ENCODE measurements at regions not wholly inside any gene's neighbourhood (a gene's known extent, or its start where the extent isn't known, plus 50 kb on each side); places are given as distances from the start of the nearest gene placed in this dataset.

DNA sequence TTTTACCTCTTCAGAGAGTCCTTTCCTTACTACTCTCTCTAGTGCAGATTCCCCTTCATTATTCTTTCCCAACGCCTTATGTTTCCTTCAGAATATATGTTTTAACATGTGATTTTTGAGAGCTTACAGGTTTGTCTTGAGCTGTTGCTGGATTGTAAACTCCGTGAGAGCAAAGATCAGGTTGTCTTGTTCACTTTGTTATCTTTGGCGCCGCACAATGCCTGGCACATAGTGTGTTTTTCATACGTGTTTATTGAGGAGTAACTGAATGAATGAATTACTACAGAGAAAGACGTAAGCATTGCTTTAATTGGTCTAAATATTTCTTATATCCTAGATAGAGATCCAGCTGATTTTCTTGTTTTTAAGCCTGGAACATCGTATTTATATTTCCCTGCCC is 80.5 kb upstream of the SLC4A4 start:
- DNase-seq (ENCODE audit: low read depth): no peak
- in situ Hi-C loops (cut with HindIII; ENCODE audit: low pct_unique_long_range_greater_than_20kb, low sequenced_read_pairs): no loop called here

DNA sequence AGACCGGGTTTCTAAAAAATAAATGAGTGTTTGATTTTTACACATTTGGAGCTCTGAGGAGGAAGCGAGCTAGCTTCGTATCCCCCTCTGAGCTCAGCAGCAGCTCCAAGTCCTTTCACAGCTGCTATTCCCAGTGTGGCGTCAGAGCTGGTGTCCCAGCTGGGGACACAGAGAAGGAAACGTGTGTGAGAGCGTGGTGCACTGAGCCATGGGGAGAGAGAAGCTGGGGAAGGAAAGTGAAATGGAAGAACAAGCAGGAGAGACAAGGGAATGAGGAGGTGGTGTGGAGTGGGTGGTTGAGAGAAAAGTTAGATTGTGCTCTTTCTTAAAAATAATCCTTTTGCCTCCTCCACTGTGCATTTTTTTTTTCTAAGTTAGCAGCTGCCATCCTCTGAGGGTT is 79.5 kb upstream of the SLC4A4 start:
- in situ Hi-C loops (cut with HindIII; ENCODE audit: low pct_unique_long_range_greater_than_20kb, low sequenced_read_pairs): no loop called here

DNA sequence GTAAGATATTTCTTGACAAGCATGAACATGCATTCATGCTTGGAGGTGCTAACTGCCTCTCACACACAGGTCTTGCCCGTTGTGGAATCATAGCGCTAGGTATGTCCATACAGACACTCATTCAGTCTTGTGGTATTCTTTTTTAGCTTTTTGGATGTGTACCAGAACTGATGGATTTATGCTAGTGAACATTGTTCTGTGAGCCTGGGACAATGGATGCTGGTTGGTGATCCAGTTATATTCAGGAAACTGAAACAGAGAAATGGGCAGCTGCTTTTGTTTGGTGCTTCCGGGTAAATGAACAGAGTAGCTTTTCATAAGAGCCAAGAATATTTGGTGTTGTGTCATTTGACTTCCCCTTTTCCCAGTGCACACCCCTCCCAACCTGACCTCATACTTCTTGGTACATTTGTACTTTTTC is 78.9 kb upstream of the SLC4A4 start:
- DNase-seq (ENCODE audit: low read depth): no peak
- in situ Hi-C loops (cut with HindIII; ENCODE audit: low pct_unique_long_range_greater_than_20kb, low sequenced_read_pairs): no loop called here

More for the DNA sequence above, 79.5 kb upstream of the SLC4A4 start:
- no peak for DNase-seq (ENCODE audit: low read depth)

DNA sequence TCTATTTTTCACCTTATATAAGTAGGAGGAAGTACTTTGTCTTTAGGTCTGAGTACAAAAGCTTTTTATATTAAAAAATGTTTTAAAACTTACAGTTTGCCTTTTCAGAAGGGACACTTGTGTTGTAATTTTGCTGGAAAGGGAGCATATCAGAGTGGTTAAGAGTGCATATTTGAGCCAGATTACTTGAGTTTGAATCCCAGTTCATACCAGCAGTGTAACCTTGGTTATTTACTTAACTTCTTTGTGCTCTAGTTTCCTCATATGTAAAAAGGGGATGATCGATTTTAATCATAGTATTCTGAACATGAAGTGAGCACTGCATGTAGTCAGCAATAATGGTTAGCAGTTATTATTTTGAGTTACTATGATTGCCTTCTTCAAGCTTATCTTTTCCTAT is 78.3 kb upstream of the SLC4A4 start:
- no peak for DNase-seq (ENCODE audit: low read depth)
- in situ Hi-C loops (cut with HindIII; ENCODE audit: low pct_unique_long_range_greater_than_20kb, low sequenced_read_pairs): no loop called here

DNA sequence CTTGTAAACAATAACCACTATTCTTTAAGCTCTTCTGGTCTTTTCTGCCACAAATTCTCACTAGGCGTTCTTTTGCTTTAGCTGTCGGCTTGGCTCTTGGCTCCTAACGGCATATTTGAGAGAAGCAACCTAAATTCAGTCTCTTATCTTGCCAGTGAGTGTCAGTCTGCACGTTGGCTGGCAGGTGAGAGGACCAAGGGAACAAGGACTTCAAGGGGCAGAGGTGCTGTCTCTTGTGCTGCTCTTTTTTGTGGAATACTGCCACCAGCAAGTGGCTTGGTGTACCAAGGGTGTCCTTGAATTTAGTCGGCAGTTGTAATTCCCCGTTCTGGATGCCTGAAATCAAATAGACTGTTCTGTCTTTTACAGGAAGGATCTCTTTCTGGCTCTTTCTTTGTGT is 77.8 kb upstream of the SLC4A4 start:
- in situ Hi-C loops (cut with HindIII; ENCODE audit: low pct_unique_long_range_greater_than_20kb, low sequenced_read_pairs): no loop called here

DNA sequence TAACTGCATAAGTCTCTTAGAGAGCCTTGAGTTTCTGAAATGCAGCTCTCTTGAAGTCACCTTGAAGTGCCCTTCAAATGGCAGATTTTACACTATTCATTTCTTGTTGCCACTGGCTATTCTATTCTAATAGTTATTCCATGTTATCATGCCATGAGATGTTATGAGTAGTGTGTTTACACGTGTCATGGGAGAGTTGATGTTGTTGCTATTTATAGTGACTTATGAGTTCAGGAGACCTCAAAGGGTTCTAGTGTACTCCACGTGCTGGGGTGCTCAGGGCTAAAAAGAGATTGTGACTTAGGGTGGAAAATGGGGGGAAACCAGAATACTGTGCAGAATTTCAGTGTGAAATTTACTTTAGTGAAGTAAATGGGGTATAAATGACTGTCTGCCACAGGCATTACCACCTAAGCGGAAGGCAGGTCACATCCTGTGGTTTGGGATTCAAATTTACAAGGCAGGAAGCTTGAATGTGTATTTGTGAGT is 77.1 kb upstream of the SLC4A4 start:
- no peak for DNase-seq (ENCODE audit: low read depth)
- in situ Hi-C loops (cut with HindIII; ENCODE audit: low pct_unique_long_range_greater_than_20kb, low sequenced_read_pairs): no loop called here

More for the DNA sequence above, 77.8 kb upstream of the SLC4A4 start:
- no peak for DNase-seq (ENCODE audit: low read depth)

DNA sequence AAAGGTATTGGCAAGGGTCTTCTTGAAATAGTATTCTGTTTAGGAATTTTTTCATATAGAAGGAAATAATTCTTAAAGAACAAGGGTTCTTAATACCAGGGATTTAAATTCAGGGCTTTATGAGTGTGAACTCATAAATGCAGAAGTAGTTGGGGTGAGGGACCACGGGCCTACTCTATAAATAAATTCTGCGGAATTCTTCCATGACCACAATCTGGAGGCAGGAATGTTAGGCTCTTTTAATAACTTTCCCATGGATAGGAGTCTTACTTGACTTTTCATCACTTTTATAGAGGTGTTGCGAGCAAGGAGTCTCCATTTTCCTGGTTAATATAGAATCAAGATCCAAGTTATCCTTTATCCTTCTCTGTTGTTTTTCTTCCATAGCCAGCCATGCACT is 76.7 kb upstream of the SLC4A4 start:
- DNase-seq (ENCODE audit: low read depth): no peak
- in situ Hi-C loops (cut with HindIII; ENCODE audit: low pct_unique_long_range_greater_than_20kb, low sequenced_read_pairs): no loop called here

DNA sequence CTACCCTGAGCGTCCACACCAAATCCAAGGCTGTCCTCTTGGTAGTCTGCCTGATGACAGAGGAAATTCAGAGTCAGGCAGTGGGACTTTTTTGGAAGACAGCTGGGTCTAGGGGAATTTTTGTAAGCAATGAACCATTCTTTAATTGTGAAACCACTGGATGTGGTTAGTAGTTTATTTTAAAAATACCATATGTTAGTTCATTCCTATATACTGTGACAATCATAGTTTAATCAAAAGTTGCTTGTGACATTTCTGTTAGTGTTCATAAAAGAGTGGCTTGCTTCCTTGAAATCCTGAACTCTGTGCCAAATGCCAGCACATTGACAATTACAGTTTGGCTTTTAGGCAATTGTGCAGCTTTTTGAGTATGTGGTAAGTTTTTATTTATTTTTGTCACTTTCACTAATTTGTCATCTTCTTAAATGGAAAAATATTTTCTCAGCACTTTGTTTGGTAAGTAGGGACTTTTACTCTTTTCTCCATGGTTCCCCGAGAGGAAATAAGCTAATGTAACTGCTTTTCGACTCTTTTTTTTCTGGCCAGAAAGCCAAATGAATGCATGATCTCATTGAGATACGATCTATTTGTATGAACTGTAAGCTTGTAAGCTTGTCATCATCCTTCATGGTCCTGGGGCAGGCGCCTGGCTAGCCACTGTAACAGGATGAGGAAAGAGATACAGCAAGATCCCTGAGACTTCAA is 72.6 kb upstream of the SLC4A4 start:
- in situ Hi-C loops (cut with HindIII; ENCODE audit: low pct_unique_long_range_greater_than_20kb, low sequenced_read_pairs): no loop called here
- DNase-seq (ENCODE audit: low read depth): peak; percentile 23

DNA sequence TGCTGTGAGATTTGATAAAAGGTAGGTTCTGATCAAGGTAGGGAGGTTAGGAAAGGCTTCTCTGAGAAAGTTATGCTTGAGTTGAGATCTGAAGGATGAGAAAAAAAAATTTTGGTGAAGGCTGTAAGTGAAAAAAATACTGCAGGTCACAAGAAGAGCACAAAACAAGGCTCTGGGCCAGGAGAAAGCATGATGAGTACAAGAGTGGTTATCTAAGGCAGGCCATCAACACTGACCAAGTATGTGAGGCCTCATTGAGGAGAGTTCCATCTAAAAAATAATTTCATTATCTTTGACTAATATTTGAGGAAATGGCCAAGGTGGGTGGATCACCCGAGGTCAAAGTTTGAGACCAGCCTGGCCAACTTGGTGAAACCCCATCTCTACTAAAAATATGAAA is 71.6 kb upstream of the SLC4A4 start:
- no peak for DNase-seq (ENCODE audit: low read depth)
- in situ Hi-C loops (cut with HindIII; ENCODE audit: low pct_unique_long_range_greater_than_20kb, low sequenced_read_pairs): no loop called here

DNA sequence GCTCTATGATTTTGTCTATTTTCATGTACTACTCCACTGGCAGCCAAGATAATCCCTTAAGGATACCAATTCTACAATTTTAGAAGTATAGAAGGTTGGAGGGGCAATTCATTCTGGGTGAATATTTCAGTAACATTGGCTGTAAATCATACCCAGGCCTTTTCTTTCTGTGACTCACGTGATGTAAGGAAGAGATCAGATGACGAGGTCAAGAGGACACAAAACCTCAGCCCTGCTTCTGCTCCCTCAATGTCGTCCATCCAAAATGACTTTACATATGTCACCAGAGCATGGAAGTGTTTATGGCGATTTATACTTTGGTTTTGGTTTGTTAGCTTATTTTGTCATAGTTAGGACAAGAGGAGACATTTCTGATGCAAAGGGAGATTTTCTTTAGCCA is 70.7 kb upstream of the SLC4A4 start:
- DNase-seq (ENCODE audit: low read depth): peak; percentile 18
- in situ Hi-C loops (cut with HindIII; ENCODE audit: low pct_unique_long_range_greater_than_20kb, low sequenced_read_pairs): no loop called here

DNA sequence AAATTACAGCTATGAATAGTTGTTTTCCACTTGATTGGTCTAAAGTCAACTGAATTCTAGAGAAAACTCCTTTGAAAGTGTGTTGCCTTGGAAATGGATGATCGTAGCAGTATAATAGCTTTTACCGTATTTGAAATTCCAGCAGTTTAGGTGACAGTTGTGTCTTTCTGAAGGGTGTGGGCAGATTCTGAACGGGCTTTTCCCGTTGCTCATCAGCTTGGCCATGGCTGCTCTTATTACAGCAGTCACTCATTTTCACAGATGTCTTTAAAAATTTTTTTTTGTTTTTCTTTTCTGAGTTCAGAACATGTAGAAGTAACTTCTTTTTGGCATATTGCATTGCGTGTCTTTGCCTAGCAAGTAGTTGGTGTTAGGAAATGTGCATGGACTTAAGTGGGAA is 69.6 kb upstream of the SLC4A4 start:
- DNase-seq (ENCODE audit: low read depth): no peak
- in situ Hi-C loops (cut with HindIII; ENCODE audit: low pct_unique_long_range_greater_than_20kb, low sequenced_read_pairs): no loop called here

DNA sequence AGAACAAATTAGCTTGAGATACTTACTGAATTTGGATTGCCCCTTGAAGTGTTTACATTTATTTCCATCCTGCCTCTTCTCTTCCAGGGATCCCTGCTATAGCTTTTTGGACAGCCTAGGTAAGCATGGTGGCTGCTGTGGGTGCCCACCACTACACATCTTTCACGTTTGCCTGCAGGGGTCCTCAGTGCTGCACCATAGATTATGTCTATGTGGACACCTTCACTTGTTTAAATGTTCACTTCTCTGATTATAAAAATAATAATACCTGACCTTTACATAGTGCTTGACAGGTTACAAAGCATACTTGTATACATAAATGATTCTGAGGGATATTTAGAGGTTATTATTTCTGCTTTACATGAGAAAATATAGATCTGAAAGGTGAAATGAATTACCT is 67.9 kb upstream of the SLC4A4 start:
- DNase-seq (ENCODE audit: low read depth): peak; percentile 16
- in situ Hi-C loops (cut with HindIII; ENCODE audit: low pct_unique_long_range_greater_than_20kb, low sequenced_read_pairs): no loop called here

DNA sequence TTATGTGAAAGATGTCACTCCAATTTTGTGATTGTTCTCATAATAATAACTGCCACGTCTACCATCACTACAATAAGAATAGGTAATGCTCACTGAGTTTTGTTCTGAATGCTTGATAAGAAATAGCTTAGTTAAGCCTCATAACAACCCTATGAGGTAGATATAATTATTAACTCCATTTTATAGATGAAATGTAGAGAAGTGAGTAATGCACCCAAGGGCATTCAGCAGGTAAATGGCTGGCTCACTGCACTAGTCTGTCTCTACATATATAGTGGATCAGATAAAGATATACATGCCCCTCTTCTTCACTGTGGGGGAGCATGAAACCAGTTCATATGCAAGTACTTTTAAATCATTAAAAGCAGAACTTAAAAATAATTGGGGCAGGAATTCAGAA is 65.8 kb upstream of the SLC4A4 start:
- DNase-seq (ENCODE audit: low read depth): no peak
- in situ Hi-C loops (cut with HindIII; ENCODE audit: low pct_unique_long_range_greater_than_20kb, low sequenced_read_pairs): no loop called here

DNA sequence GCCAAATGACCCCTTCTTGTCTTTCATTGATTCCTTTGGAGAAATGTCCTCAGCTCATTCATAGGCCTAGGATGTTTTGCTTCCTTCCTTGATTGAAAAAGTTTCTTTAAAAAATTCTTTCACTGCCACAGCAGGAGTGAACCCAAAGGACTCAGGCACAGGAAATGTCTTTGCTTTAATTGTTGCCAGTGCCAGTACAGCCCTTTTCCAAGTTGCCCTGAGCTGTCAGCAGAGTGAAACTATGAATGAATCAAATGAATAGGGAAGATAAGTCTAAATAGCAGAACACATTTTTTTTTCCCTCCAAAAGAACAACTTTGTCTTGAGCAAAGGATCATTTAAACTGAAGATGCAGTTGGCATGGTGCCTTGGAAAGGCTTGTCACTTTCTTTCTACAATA is 63.8 kb upstream of the SLC4A4 start:
- in situ Hi-C loops (cut with HindIII; ENCODE audit: low pct_unique_long_range_greater_than_20kb, low sequenced_read_pairs): no loop called here

DNA sequence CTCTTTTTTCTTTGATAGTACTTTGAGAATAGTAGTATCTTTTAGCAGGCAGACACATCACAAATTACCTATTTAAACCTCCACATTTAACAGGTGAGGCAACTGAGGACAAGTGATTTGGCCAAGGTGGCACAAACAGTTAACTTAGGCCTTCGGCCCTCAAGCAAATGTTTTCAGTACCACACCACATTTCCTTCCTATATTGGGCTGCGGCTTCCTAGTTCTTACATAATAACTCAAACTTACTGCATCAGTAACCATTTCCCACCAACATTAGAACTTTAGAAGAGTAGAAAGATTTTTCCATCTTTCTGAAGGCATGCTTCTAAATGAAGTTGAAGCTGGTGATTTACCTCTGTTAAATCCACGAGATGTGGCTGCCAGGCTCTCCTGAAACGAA is 63.2 kb upstream of the SLC4A4 start:
- in situ Hi-C loops (cut with HindIII; ENCODE audit: low pct_unique_long_range_greater_than_20kb, low sequenced_read_pairs): no loop called here

More for the DNA sequence above, 63.8 kb upstream of the SLC4A4 start:
- no peak for DNase-seq (ENCODE audit: low read depth)

DNA sequence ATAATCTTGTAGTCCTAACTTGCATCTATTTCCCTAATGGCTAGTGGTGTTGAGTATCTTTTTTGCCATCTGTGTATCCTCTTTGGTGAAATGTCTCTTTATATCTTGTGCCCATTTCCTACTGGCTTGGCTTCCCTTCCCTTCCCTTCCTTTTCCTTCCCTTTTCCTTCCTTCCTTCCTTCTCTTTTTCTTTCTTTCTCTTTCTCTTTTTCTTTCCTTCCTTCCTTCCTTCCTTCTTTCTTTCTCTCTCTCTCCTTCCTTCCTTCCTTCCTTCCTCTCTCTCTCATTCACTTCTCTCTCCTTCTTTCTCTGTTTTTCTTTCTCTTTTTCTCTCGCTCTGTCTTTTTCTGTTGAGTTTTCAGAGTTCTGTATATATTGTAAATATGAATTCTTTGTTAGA is 61.5 kb upstream of the SLC4A4 start:
- DNase-seq (ENCODE audit: low read depth): no peak
- in situ Hi-C loops (cut with HindIII; ENCODE audit: low pct_unique_long_range_greater_than_20kb, low sequenced_read_pairs): no loop called here

More for the DNA sequence above, 63.2 kb upstream of the SLC4A4 start:
- DNase-seq (ENCODE audit: low read depth): no peak

DNA sequence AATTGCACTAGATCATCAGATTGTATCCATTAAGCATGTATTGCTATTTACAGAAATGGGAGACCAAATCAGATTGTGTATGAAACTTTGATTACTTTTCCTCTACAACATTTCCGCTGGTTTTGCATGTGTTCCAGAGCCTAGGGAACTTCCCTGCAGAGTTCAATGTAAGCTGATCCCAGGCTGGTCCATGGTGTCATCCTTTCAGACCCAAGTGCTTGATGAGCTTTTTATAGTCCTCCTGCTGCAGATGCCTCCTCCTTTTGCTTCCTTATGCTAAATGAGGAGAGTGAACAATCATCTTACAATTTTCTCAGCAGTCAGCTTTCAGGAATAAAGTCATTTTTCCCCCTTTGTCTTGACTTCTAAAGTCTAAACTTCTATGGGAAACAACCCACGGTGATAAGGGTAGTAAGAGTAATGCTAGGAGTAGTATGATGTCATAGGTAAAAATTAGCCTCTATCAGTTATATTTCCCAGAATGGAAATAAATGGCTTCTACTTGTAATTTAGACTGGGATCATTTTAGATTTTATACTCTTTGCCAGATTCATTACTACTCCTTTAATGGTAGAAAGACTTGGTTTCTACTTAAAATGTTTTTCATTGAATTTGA is 55.1 kb upstream of the SLC4A4 start:
- in situ Hi-C loops (cut with HindIII; ENCODE audit: low pct_unique_long_range_greater_than_20kb, low sequenced_read_pairs): no loop called here
- DNase-seq (ENCODE audit: low read depth): no peak

DNA sequence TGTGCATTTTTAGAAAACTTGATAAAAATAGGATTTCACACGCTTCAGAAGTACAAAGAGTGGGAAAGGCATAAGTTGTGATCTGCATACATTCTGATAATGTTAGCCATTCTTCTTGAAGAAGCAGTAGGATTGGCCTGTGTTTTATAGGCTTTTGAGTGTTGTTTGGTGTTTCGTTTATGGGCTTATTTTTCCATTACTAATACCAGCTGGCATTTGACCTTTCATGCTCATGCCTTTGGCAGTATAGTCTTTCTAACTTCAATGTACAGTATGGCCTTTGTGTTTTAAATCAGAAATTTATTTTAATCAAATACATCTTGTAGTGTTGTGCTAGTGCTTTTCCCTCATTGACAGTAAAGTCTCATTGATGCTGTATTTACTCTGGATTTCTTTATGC is 51.5 kb upstream of the SLC4A4 start:
- in situ Hi-C loops (cut with HindIII; ENCODE audit: low pct_unique_long_range_greater_than_20kb, low sequenced_read_pairs): no loop called here
- no peak for DNase-seq (ENCODE audit: low read depth)

DNA sequence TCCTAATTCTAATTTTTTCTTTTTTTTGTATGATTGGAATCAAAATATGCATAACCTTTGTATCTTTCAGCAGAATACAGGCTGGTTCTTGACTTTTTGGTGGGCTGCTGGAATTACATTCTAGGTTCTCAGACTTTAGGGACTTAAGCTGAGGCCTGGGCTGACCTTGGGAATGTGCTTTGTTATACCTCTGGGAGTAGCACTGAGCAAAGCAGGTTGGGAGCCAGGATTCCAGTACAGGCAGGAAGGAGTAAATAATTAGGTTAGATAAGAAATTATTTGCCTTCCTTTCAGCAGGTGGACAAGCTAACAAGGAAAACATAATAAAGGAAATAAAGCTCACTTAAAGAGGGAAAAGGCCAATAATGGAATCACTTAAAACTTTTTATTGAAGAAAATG is 49.9 kb upstream of the SLC4A4 start:
- in situ Hi-C loops (cut with HindIII; ENCODE audit: low pct_unique_long_range_greater_than_20kb, low sequenced_read_pairs): no loop called here

More for the DNA sequence above, 49.9 kb upstream of the SLC4A4 start:
- no peak for DNase-seq (ENCODE audit: low read depth)

All from Caki2 (cell line).